ENCODE measurements at regions not wholly inside any gene's neighbourhood (a gene's known extent, or its start where the extent isn't known, plus 50 kb on each side); places are given as distances from the start of the nearest gene placed in this dataset.

DNA sequence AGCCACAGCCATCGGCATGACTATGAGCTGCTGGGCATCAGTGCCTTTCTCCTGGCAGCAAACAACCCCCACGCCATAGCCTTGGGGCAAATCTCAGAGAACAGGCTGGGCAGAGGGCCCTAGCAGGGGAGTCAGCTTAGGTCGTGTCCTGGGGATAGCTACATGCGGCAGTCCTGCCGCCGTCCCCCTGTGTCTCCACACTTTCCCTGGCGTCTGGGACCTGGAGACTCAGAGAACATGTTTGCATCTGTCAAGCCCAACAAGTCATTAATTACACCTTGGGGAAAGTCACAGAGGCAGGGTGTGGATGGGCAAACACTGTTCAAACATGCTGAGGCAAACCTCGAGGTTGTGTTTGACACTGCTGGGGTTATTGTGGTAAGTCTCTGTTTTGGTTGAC is 123.6 kb downstream of the C5orf15 start:
- Histone ChIP-seq H3K4me2 (ENCODE audit: low read length) (no peak overlapping the region), H3K36me3 (ENCODE audit: insufficient read depth, low read length) (no peaks in the 10 kb centered on the region), H3K79me2 (replicated peaks; ENCODE audit: insufficient read depth, low read length) (no peaks in the 10 kb centered on the region), H3F3A (ENCODE audit: insufficient read depth, low read length, poor library complexity, severe bottlenecking) (no peaks in the 10 kb centered on the region), H3K4me3 (ENCODE audit: low read length) (no peak overlapping the region), H3K9me2 (ENCODE audit: insufficient read depth, low read length) (no peaks in the 10 kb centered on the region), H3K9me3 (ENCODE audit: low read length) (no peaks in the 10 kb centered on the region), H3K27me3 (ENCODE audit: insufficient read depth, low read depth, low read length) (no peaks in the 10 kb centered on the region), H3K9ac (ENCODE audit: low read length) (no peak overlapping the region), H4K20me1 (ENCODE audit: insufficient read depth) (no peaks in the 10 kb centered on the region), H2AFZ (ENCODE audit: low read depth, low read length) (no peak overlapping the region), H3K27ac (ENCODE audit: low read length) (no peak overlapping the region)
- TF ChIP-seq, protein P1, sequence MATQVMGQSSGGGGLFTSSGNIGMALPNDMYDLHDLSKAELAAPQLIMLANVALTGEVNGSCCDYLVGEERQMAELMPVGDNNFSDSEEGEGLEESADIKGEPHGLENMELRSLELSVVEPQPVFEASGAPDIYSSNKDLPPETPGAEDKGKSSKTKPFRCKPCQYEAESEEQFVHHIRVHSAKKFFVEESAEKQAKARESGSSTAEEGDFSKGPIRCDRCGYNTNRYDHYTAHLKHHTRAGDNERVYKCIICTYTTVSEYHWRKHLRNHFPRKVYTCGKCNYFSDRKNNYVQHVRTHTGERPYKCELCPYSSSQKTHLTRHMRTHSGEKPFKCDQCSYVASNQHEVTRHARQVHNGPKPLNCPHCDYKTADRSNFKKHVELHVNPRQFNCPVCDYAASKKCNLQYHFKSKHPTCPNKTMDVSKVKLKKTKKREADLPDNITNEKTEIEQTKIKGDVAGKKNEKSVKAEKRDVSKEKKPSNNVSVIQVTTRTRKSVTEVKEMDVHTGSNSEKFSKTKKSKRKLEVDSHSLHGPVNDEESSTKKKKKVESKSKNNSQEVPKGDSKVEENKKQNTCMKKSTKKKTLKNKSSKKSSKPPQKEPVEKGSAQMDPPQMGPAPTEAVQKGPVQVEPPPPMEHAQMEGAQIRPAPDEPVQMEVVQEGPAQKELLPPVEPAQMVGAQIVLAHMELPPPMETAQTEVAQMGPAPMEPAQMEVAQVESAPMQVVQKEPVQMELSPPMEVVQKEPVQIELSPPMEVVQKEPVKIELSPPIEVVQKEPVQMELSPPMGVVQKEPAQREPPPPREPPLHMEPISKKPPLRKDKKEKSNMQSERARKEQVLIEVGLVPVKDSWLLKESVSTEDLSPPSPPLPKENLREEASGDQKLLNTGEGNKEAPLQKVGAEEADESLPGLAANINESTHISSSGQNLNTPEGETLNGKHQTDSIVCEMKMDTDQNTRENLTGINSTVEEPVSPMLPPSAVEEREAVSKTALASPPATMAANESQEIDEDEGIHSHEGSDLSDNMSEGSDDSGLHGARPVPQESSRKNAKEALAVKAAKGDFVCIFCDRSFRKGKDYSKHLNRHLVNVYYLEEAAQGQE (IDR thresholded peaks at IDR 0.05; ENCODE audit: borderline replicate concordance): no peak
- TF ChIP-seq RAD21 (conservative IDR thresholded peaks at IDR 0.05) (no peak), MXI1 (conservative IDR thresholded peaks at IDR 0.05; ENCODE audit: poor library complexity, severe bottlenecking) (no peak), EZH2 (IDR thresholded peaks at IDR 0.05; ENCODE audit: borderline replicate concordance, insufficient read depth, low read length, poor library complexity, severe bottlenecking) (no peak), EP300 (conservative IDR thresholded peaks at IDR 0.05; ENCODE audit: poor library complexity, severe bottlenecking) (no peak), TAF1 (IDR thresholded peaks at IDR 0.05; ENCODE audit: low read depth) (no peak), POLR2AphosphoS5 (IDR thresholded peaks at IDR 0.05) (no peak), SMC3 (conservative IDR thresholded peaks at IDR 0.05; ENCODE audit: poor library complexity) (no peak)
- TF ChIP-seq, protein P2, sequence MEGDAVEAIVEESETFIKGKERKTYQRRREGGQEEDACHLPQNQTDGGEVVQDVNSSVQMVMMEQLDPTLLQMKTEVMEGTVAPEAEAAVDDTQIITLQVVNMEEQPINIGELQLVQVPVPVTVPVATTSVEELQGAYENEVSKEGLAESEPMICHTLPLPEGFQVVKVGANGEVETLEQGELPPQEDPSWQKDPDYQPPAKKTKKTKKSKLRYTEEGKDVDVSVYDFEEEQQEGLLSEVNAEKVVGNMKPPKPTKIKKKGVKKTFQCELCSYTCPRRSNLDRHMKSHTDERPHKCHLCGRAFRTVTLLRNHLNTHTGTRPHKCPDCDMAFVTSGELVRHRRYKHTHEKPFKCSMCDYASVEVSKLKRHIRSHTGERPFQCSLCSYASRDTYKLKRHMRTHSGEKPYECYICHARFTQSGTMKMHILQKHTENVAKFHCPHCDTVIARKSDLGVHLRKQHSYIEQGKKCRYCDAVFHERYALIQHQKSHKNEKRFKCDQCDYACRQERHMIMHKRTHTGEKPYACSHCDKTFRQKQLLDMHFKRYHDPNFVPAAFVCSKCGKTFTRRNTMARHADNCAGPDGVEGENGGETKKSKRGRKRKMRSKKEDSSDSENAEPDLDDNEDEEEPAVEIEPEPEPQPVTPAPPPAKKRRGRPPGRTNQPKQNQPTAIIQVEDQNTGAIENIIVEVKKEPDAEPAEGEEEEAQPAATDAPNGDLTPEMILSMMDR (IDR thresholded peaks at IDR 0.05; ENCODE audit: poor library complexity, severe bottlenecking): no peak

DNA sequence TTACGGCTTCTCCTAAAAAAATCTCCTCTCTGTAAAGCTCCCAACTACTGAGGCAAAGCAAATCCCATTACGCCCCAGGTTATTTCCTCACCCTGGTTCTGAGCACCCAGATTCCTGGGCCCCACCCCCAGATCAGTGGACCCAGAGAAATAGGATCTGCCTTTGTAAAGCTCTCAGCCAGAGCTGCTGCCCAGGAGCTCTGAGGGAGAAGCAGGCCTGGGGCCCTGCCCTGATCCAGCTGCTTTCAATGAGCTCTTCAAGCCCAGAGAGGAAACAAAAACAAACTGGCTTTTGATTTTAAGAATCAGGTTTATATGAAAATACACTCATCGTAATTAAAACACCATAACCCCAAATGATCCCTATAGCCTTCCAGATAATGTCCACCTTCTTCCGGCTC is 124.5 kb downstream of the C5orf15 start:
- no peak overlapping the region for H3K4me3 ChIP-seq (ENCODE audit: low read length)
- no peaks in the 10 kb centered on the region for H3K27me3 ChIP-seq (ENCODE audit: insufficient read depth, low read depth, low read length)
- H4K20me1 ChIP-seq (ENCODE audit: insufficient read depth): no peaks in the 10 kb centered on the region
- no peaks in the 10 kb centered on the region for H3K9me2 ChIP-seq (ENCODE audit: insufficient read depth, low read length)
- H3K79me2 ChIP-seq (replicated peaks; ENCODE audit: insufficient read depth, low read length): no peaks in the 10 kb centered on the region
- TF ChIP-seq TAF1 (IDR thresholded peaks at IDR 0.05; ENCODE audit: low read depth) (no peak), MXI1 (conservative IDR thresholded peaks at IDR 0.05; ENCODE audit: poor library complexity, severe bottlenecking) (no peak), SMC3 (conservative IDR thresholded peaks at IDR 0.05; ENCODE audit: poor library complexity) (no peak), EP300 (conservative IDR thresholded peaks at IDR 0.05; ENCODE audit: poor library complexity, severe bottlenecking) (no peak), POLR2AphosphoS5 (IDR thresholded peaks at IDR 0.05) (no peak), RAD21 (conservative IDR thresholded peaks at IDR 0.05) (no peak), EZH2 (IDR thresholded peaks at IDR 0.05; ENCODE audit: borderline replicate concordance, insufficient read depth, low read length, poor library complexity, severe bottlenecking) (no peak)
- TF ChIP-seq, protein P1 (IDR thresholded peaks at IDR 0.05; ENCODE audit: borderline replicate concordance): no peak
- TF ChIP-seq, protein P2 (IDR thresholded peaks at IDR 0.05; ENCODE audit: poor library complexity, severe bottlenecking): no peak
- no peak overlapping the region for H2AFZ ChIP-seq (ENCODE audit: low read depth, low read length)
- no peaks in the 10 kb centered on the region for H3K9me3 ChIP-seq (ENCODE audit: low read length)
- no peaks in the 10 kb centered on the region for H3F3A ChIP-seq (ENCODE audit: insufficient read depth, low read length, poor library complexity, severe bottlenecking)
- no peak overlapping the region for H3K27ac ChIP-seq (ENCODE audit: low read length)
- H3K36me3 ChIP-seq (ENCODE audit: insufficient read depth, low read length): no peaks in the 10 kb centered on the region
- no peak overlapping the region for H3K4me2 ChIP-seq (ENCODE audit: low read length)
- H3K9ac ChIP-seq (ENCODE audit: low read length): no peak overlapping the region

Data from neural cell (in vitro differentiated cells).